ENCODE measurements at regions not wholly inside any gene's neighbourhood (a gene's known extent, or its start where the extent isn't known, plus 50 kb on each side); places are given as distances from the start of the nearest gene placed in this dataset.

DNA sequence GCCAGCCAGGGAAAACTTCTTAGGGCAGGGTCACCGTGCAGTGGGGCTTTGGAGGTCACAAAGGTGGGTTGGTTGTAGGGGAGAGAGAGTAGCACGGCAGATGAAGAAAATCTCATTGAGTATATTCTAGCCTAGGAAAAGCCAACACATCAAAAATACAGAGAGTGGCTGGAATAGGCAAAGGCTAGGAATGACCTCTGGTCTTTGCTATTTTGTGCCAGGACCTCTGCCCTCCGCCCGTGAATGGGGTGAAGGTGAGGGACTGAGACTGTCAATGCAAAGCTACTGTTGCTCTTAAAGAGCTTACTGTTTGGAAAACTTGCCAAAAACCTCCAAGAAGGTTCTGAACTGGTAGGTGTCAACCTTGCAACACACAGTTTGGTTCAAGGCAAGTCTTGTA is 346.7 kb downstream of the CDH26 start:
- Histone ChIP-seq H3K4me1 (ENCODE audit: control insufficient read depth in 2 of 2, insufficient read depth in 1 of 2, low read depth in 1 of 2, low read length in 2 of 2) (no peaks in the 10 kb centered on the region), H3K27ac (replicated peaks; ENCODE audit: low read length) (no peak overlapping the region), H2BK15ac (ENCODE audit: low read length) (no peak overlapping the region), H2AK5ac (ENCODE audit: low read depth, low read length) (no peak overlapping the region), H2BK5ac (ENCODE audit: low read length) (no peak overlapping the region), H3K4ac (ENCODE audit: low read length) (no peak overlapping the region), H2AFZ (ENCODE audit: low read length) (no peak overlapping the region), H3K36me3 (replicated peaks in 1 of 2; ENCODE audit: control insufficient read depth in 2 of 2, insufficient read depth in 2 of 2, low read length in 2 of 2) (no peaks in the 10 kb centered on the region), H3K9me3 (replicated peaks in 1 of 2; ENCODE audit: control insufficient read depth in 2 of 2, insufficient read depth in 1 of 2, low read depth in 1 of 2, low read length in 2 of 2) (no peaks in the 10 kb centered on the region), H3K9ac (ENCODE audit: low read depth, low read length, poor library complexity) (no peak overlapping the region), H3K27me3 (ENCODE audit: control insufficient read depth in 3 of 3, insufficient read depth in 3 of 3, low read depth in 1 of 3, low read length in 3 of 3) (no peaks in the 10 kb centered on the region), H3K14ac (ENCODE audit: low read length) (no peak overlapping the region), H3K79me1 (ENCODE audit: low read depth, low read length) (no peaks in the 10 kb centered on the region), H4K8ac (ENCODE audit: low read depth, low read length) (no peak overlapping the region), H3K23ac (ENCODE audit: low read depth, low read length, poor library complexity) (no peak overlapping the region), H2BK120ac (ENCODE audit: low read depth, low read length) (no peak overlapping the region), H4K91ac (ENCODE audit: low read depth, low read length, poor library complexity) (no peak overlapping the region), H2BK12ac (ENCODE audit: low read length) (no peak overlapping the region), H3K18ac (ENCODE audit: low read length) (no peak overlapping the region), H3K4me3 (ENCODE audit: low read length in 2 of 2) (no peak overlapping the region), H3K4me2 (ENCODE audit: insufficient read depth, low read length, poor library complexity, severe bottlenecking) (no peak overlapping the region)
- no peak for DNase-seq (ENCODE audit: low spot score)
- WGBS, 2 donors (ENCODE audit: extremely low coverage in 2 of 2, insufficient read length in 2 of 2, insufficient replicate concordance in 1 of 2): no CpG with 5 or more reads among the region's 4 CpGs

DNA sequence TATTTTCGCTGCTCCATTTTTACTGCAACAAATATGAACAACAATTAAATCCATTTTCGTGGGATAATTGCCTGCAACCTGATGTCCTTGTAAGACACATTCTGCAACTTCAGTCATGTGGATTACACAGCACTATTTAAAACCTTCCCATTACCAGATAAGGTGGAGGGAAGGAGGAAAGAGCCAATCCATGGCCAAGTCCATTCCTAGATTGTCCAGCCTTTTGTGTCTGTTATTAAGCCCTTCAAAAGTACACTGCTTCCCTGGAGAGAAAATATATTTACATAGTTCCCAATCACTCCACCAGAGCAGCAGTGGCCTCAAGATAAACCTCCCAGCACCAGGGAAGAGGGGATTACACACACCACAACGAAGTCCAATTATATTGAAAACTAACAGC is 347.9 kb downstream of the CDH26 start:
- no CpG with 5 or more reads among the region's 3 CpGs for WGBS, 2 donors (ENCODE audit: extremely low coverage in 2 of 2, insufficient read length in 2 of 2, insufficient replicate concordance in 1 of 2)
- no peak overlapping the region for H3K4me2 ChIP-seq (ENCODE audit: insufficient read depth, low read length, poor library complexity, severe bottlenecking)
- H4K8ac ChIP-seq (ENCODE audit: low read depth, low read length): no peak overlapping the region

DNA sequence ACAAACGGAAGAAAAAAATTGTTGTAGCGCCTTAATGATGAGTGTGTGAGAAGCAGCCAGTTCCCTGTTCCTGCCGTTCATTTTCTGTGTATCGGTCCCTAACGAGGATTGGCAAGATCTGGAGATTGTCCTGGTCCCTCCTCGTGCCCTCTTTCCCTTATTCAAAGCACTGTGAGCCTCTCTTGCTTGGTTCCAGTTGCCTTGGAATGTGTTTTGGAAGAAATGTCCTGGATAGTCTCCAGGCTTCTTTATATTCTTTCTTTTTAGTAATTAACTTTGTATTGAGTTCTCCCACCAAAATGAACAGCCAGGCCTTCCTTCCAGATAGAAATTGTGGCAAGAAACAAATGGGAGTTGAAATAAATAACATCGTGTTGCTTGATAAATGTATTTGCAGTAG is 348.3 kb downstream of the CDH26 start:
- no peak overlapping the region for H2BK5ac ChIP-seq (ENCODE audit: low read length)
- H3K23ac ChIP-seq (ENCODE audit: low read depth, low read length, poor library complexity): no peak overlapping the region
- H2AFZ ChIP-seq (ENCODE audit: low read length): no peak overlapping the region
- H3K27ac ChIP-seq (replicated peaks; ENCODE audit: low read length): no peak overlapping the region
- no peak overlapping the region for H3K4me2 ChIP-seq (ENCODE audit: insufficient read depth, low read length, poor library complexity, severe bottlenecking)
- no peak overlapping the region for H3K4me3 ChIP-seq (ENCODE audit: low read length in 2 of 2)
- no peak overlapping the region for H3K4ac ChIP-seq (ENCODE audit: low read length)
- no peak overlapping the region for H2BK120ac ChIP-seq (ENCODE audit: low read depth, low read length)
- H4K8ac ChIP-seq (ENCODE audit: low read depth, low read length): no peak overlapping the region
- no peak overlapping the region for H3K18ac ChIP-seq (ENCODE audit: low read length)
- no peak overlapping the region for H2BK15ac ChIP-seq (ENCODE audit: low read length)
- H3K4me1 ChIP-seq (ENCODE audit: control insufficient read depth in 2 of 2, insufficient read depth in 1 of 2, low read depth in 1 of 2, low read length in 2 of 2): no peaks in the 10 kb centered on the region
- H3K9me3 ChIP-seq (replicated peaks in 1 of 2; ENCODE audit: control insufficient read depth in 2 of 2, insufficient read depth in 1 of 2, low read depth in 1 of 2, low read length in 2 of 2): no peaks in the 10 kb centered on the region
- H3K36me3 ChIP-seq (replicated peaks in 1 of 2; ENCODE audit: control insufficient read depth in 2 of 2, insufficient read depth in 2 of 2, low read length in 2 of 2): no peaks in the 10 kb centered on the region
- no peaks in the 10 kb centered on the region for H3K27me3 ChIP-seq (ENCODE audit: control insufficient read depth in 3 of 3, insufficient read depth in 3 of 3, low read depth in 1 of 3, low read length in 3 of 3)
- no peak overlapping the region for H2BK12ac ChIP-seq (ENCODE audit: low read length)
- no peak overlapping the region for H3K9ac ChIP-seq (ENCODE audit: low read depth, low read length, poor library complexity)
- WGBS, 2 donors (ENCODE audit: extremely low coverage in 2 of 2, insufficient read length in 2 of 2, insufficient replicate concordance in 1 of 2): no CpG with 5 or more reads among the region's 7 CpGs
- H4K91ac ChIP-seq (ENCODE audit: low read depth, low read length, poor library complexity): no peak overlapping the region
- no peak overlapping the region for H3K14ac ChIP-seq (ENCODE audit: low read length)
- H3K79me1 ChIP-seq (ENCODE audit: low read depth, low read length): no peaks in the 10 kb centered on the region
- H2AK5ac ChIP-seq (ENCODE audit: low read depth, low read length): no peak overlapping the region
- no peak for DNase-seq (ENCODE audit: low spot score)

More for the DNA sequence above, 347.9 kb downstream of the CDH26 start:
- Histone ChIP-seq H2BK120ac (ENCODE audit: low read depth, low read length) (no peak overlapping the region), H3K4me3 (ENCODE audit: low read length in 2 of 2) (no peak overlapping the region), H2BK12ac (ENCODE audit: low read length) (no peak overlapping the region), H3K4me1 (ENCODE audit: control insufficient read depth in 2 of 2, insufficient read depth in 1 of 2, low read depth in 1 of 2, low read length in 2 of 2) (no peaks in the 10 kb centered on the region), H2BK5ac (ENCODE audit: low read length) (no peak overlapping the region), H3K9ac (ENCODE audit: low read depth, low read length, poor library complexity) (no peak overlapping the region), H3K27me3 (ENCODE audit: control insufficient read depth in 3 of 3, insufficient read depth in 3 of 3, low read depth in 1 of 3, low read length in 3 of 3) (no peaks in the 10 kb centered on the region), H4K91ac (ENCODE audit: low read depth, low read length, poor library complexity) (no peak overlapping the region), H3K36me3 (replicated peaks in 1 of 2; ENCODE audit: control insufficient read depth in 2 of 2, insufficient read depth in 2 of 2, low read length in 2 of 2) (no peaks in the 10 kb centered on the region), H2BK15ac (ENCODE audit: low read length) (no peak overlapping the region), H3K27ac (replicated peaks; ENCODE audit: low read length) (no peak overlapping the region), H3K18ac (ENCODE audit: low read length) (no peak overlapping the region), H3K9me3 (replicated peaks in 1 of 2; ENCODE audit: control insufficient read depth in 2 of 2, insufficient read depth in 1 of 2, low read depth in 1 of 2, low read length in 2 of 2) (no peaks in the 10 kb centered on the region), H3K14ac (ENCODE audit: low read length) (no peak overlapping the region), H2AK5ac (ENCODE audit: low read depth, low read length) (no peak overlapping the region), H2AFZ (ENCODE audit: low read length) (no peak overlapping the region), H3K79me1 (ENCODE audit: low read depth, low read length) (no peaks in the 10 kb centered on the region), H3K4ac (ENCODE audit: low read length) (no peak overlapping the region), H3K23ac (ENCODE audit: low read depth, low read length, poor library complexity) (no peak overlapping the region)
- DNase-seq (ENCODE audit: low spot score): no peak

DNA sequence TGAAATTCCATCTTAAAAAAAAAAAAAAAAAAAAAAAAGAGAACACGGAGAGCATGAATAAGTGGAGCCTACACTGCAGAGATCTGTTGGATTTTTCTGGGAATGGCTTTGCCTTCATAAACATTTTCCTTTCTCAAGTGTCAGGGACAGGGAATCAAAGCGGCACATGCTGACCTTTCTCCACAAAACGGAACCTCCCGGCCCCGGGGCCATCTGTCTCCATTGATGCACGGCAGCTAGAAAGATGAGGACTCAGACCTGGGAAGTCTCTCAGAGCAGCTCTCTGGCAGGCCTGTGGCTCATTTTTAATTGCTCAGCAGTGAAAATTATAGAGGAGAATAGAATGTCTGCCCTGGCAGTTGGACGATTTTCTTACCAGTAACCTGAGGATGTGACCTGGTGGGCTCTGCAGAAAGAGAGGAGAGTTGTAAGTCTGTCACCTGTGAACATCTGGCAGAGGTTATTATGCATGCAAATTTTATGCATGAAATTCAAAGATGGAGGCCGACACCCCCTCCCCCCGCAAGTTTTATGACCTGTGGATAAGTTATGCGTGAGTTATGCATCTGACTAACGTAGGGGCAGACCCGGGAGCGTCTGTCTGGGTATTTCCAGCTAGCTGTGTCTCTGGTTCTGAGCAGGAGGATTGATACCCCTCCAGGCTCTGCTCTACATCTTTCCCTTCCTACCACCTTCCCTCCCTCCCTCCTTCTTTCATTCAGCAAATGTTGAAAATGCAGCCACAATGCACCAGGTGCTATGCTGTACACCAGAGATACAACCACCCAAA is 352.5 kb downstream of the CDH26 start:
- no peak overlapping the region for H2AK5ac ChIP-seq (ENCODE audit: low read depth, low read length)
- WGBS, 2 donors (ENCODE audit: extremely low coverage in 2 of 2, insufficient read length in 2 of 2, insufficient replicate concordance in 1 of 2): no CpG with 5 or more reads among the region's 13 CpGs

More for the DNA sequence above, 352.5 kb downstream of the CDH26 start:
- no peaks in the 10 kb centered on the region for H3K4me1 ChIP-seq (ENCODE audit: control insufficient read depth in 2 of 2, insufficient read depth in 1 of 2, low read depth in 1 of 2, low read length in 2 of 2)
- no peak overlapping the region for H2BK5ac ChIP-seq (ENCODE audit: low read length)
- no peak overlapping the region for H2BK12ac ChIP-seq (ENCODE audit: low read length)
- no peak overlapping the region for H2AFZ ChIP-seq (ENCODE audit: low read length)
- H3K27me3 ChIP-seq (ENCODE audit: control insufficient read depth in 3 of 3, insufficient read depth in 3 of 3, low read depth in 1 of 3, low read length in 3 of 3): no peaks in the 10 kb centered on the region
- peaks cover 0 to 3% of the 10 kb centered on the region in 2 donors for H3K9me3 ChIP-seq (replicated peaks in 1 of 2; ENCODE audit: control insufficient read depth in 2 of 2, insufficient read depth in 1 of 2, low read depth in 1 of 2, low read length in 2 of 2)
- no peak overlapping the region for H3K27ac ChIP-seq (replicated peaks; ENCODE audit: low read length)
- H3K14ac ChIP-seq (ENCODE audit: low read length): no peak overlapping the region
- no peak overlapping the region for H3K23ac ChIP-seq (ENCODE audit: low read depth, low read length, poor library complexity)
- no peak overlapping the region for H3K18ac ChIP-seq (ENCODE audit: low read length)
- H4K8ac ChIP-seq (ENCODE audit: low read depth, low read length): no peak overlapping the region
- no peaks in the 10 kb centered on the region for H3K36me3 ChIP-seq (replicated peaks in 1 of 2; ENCODE audit: control insufficient read depth in 2 of 2, insufficient read depth in 2 of 2, low read length in 2 of 2)
- no peak overlapping the region for H3K4me2 ChIP-seq (ENCODE audit: insufficient read depth, low read length, poor library complexity, severe bottlenecking)
- no peak for DNase-seq (ENCODE audit: low spot score)
- H2BK15ac ChIP-seq (ENCODE audit: low read length): no peak overlapping the region
- H2BK120ac ChIP-seq (ENCODE audit: low read depth, low read length): no peak overlapping the region
- no peak overlapping the region for H3K9ac ChIP-seq (ENCODE audit: low read depth, low read length, poor library complexity)
- no peak overlapping the region for H3K4ac ChIP-seq (ENCODE audit: low read length)
- H3K79me1 ChIP-seq (ENCODE audit: low read depth, low read length): no peaks in the 10 kb centered on the region
- no peak overlapping the region for H4K91ac ChIP-seq (ENCODE audit: low read depth, low read length, poor library complexity)
- H3K4me3 ChIP-seq (ENCODE audit: low read length in 2 of 2): no peak overlapping the region

Data from neuronal stem cell (in vitro differentiated cells).